ENCODE measurements at regions not wholly inside any gene's neighbourhood (a gene's known extent, or its start where the extent isn't known, plus 50 kb on each side); places are given as distances from the start of the nearest gene placed in this dataset.
"Not testable (repeated sequence)": the region's sequence is repeated elsewhere in the genome, so short reads cannot be mapped to it uniquely, and the experiment has no call there.

DNA sequence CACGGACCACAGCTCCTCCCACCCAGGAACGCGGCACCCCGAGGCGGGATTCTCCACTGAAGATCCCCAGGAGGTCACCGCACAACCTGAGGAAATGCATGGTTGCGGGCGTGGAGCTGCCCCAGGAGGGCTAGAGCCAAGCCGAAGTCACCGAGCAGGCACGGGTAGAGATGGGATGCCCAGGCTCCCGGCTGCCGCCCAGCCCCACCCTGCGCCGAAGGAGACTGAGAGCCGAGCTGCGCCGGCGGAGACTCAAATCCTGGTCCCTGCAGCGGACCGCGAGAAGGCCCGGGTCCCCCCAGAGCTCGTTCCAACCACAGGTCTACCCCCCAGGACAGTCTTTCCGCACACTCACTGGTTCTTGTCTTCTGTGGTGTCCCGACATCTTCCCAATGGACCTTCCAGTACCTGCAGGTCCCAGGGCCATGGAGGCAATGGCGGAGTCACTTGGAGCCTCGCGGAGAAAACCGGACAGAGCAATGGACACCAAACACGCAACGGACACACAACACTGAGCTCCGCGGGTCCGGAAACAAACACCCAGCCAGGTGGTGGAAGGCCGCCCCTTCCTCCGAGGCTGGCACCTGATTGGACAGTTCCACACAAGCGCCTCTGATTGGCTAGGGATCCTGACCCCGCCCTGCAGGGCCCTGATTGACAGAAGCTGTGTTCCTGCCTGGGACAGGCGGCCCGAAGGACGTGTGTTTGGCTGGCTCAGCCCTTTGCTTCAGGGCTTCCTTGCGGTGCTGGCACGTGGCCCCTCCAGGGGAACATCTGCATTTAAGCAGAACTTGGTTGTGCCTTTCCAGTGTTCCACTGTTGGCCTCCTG, 331.9 kb upstream of the NUPR2 start:
- Histone ChIP-seq H3K4ac (ENCODE audit: low read depth, low read length) (no peak overlapping the region), H3K23ac (ENCODE audit: low read length) (no peak overlapping the region), H3K36me3 (ENCODE audit: control insufficient read depth, insufficient read depth, low read length) (no peaks in the 10 kb centered on the region), H4K8ac (ENCODE audit: low read depth, low read length) (no peak overlapping the region), H3K4me1 (ENCODE audit: control insufficient read depth, low read depth, low read length) (no peaks in the 10 kb centered on the region), H3K79me2 (ENCODE audit: control insufficient read depth, insufficient read depth, low read length) (no peaks in the 10 kb centered on the region), H3K56ac (ENCODE audit: low read length) (no peak overlapping the region), H3K27me3 (ENCODE audit: insufficient read depth, low read length, poor library complexity) (no peaks in the 10 kb centered on the region), H2BK15ac (replicated peaks; ENCODE audit: low read depth) (no peak overlapping the region), H2BK120ac (ENCODE audit: low read depth, low read length) (no peak overlapping the region), H2AK5ac (ENCODE audit: low read length) (no peak overlapping the region), H3K4me3 (ENCODE audit: low read length) (no peak overlapping the region), H3K79me1 (ENCODE audit: low read length) (no peaks in the 10 kb centered on the region), H3K4me2 (ENCODE audit: low read length) (no peak overlapping the region), H3K27ac (ENCODE audit: low read depth, low read length) (no peak overlapping the region), H2BK5ac (ENCODE audit: low read length) (no peak overlapping the region), H4K5ac (ENCODE audit: low read length) (no peak overlapping the region), H3K18ac (ENCODE audit: low read length) (no peak overlapping the region), H3K9ac (ENCODE audit: low read length) (no peak overlapping the region)
- DNase-seq: no peak
- no CpG with 5 or more reads among the region's 44 CpGs for WGBS (ENCODE audit: extremely low coverage, insufficient coverage, low lambda C conversion rate)

DNA sequence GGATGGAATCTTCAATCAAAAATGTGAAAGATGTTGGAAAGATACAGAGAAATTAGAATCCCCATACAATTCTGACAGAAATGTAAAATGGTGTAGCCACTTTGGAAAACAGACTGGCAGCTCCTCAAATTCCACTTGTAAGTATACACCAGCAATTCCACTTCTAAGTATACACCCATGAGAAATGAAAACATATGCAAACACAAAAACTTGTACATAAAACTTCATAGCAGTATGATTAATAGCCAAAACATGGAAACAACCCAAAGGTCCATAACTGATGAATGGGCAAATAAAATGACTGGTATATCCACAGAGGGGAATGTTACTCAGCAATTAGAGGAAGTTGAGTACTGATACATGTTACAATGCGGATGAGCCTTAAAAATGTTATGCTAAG, 304.3 kb upstream of the NUPR2 start:
- not testable (repeated sequence) for H3K9ac ChIP-seq (ENCODE audit: low read length); H3K4me1 ChIP-seq (ENCODE audit: control insufficient read depth, low read depth, low read length); H3K23ac ChIP-seq (ENCODE audit: low read length); H3K4me3 ChIP-seq (ENCODE audit: low read length); H2BK15ac ChIP-seq (replicated peaks; ENCODE audit: low read depth); H3K18ac ChIP-seq (ENCODE audit: low read length); H4K5ac ChIP-seq (ENCODE audit: low read length); H3K4ac ChIP-seq (ENCODE audit: low read depth, low read length); H3K79me1 ChIP-seq (ENCODE audit: low read length); H3K36me3 ChIP-seq (ENCODE audit: control insufficient read depth, insufficient read depth, low read length); H2AK5ac ChIP-seq (ENCODE audit: low read length); H3K79me2 ChIP-seq (ENCODE audit: control insufficient read depth, insufficient read depth, low read length); H3K27ac ChIP-seq (ENCODE audit: low read depth, low read length); H2BK120ac ChIP-seq (ENCODE audit: low read depth, low read length); DNase-seq; H3K27me3 ChIP-seq (ENCODE audit: insufficient read depth, low read length, poor library complexity); H3K56ac ChIP-seq (ENCODE audit: low read length); H2BK5ac ChIP-seq (ENCODE audit: low read length); H3K4me2 ChIP-seq (ENCODE audit: low read length); H4K8ac ChIP-seq (ENCODE audit: low read depth, low read length)
- WGBS (ENCODE audit: extremely low coverage, insufficient coverage, low lambda C conversion rate): no CpG with 5 or more reads among the region's 1 CpG

DNA sequence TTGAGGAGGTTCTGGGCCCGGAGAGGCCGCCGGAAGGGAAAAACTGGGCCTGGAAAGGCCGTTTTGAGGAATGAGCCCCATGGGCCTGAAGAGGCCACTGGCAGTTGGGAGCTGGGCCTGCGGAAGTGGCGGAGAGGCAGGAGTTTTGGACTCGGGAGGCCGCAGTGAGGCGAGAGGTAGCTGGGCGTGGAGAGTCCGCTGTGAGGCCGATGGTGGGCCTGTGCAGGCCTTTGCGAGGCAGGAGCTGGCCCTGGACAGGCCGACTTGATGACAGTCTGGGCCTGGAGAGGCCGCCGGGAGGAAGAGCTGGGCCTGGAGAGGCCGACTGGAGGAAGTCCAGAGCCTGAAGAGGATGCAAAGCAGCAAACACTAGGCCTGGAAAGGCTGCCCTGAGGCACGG, 259.0 kb upstream of the NUPR2 start:
- no peak overlapping the region for H4K5ac ChIP-seq (ENCODE audit: low read length)
- H3K79me2 ChIP-seq (ENCODE audit: control insufficient read depth, insufficient read depth, low read length): no peaks in the 10 kb centered on the region
- no CpG with 5 or more reads among the region's 18 CpGs for WGBS (ENCODE audit: extremely low coverage, insufficient coverage, low lambda C conversion rate)
- H3K4me1 ChIP-seq (ENCODE audit: control insufficient read depth, low read depth, low read length): no peaks in the 10 kb centered on the region
- H2BK120ac ChIP-seq (ENCODE audit: low read depth, low read length): no peak overlapping the region
- H3K4ac ChIP-seq (ENCODE audit: low read depth, low read length): no peak overlapping the region
- no peak overlapping the region for H3K9ac ChIP-seq (ENCODE audit: low read length)
- H2BK5ac ChIP-seq (ENCODE audit: low read length): no peak overlapping the region
- H3K56ac ChIP-seq (ENCODE audit: low read length): no peak overlapping the region
- H3K18ac ChIP-seq (ENCODE audit: low read length): no peak overlapping the region
- H3K79me1 ChIP-seq (ENCODE audit: low read length): no peaks in the 10 kb centered on the region
- no peak overlapping the region for H3K23ac ChIP-seq (ENCODE audit: low read length)
- H3K4me3 ChIP-seq (ENCODE audit: low read length): no peak overlapping the region
- H4K8ac ChIP-seq (ENCODE audit: low read depth, low read length): no peak overlapping the region
- no peak overlapping the region for H2BK15ac ChIP-seq (replicated peaks; ENCODE audit: low read depth)
- H3K4me2 ChIP-seq (ENCODE audit: low read length): no peak overlapping the region
- H3K36me3 ChIP-seq (ENCODE audit: control insufficient read depth, insufficient read depth, low read length): no peaks in the 10 kb centered on the region
- H2AK5ac ChIP-seq (ENCODE audit: low read length): no peak overlapping the region
- H3K27me3 ChIP-seq (ENCODE audit: insufficient read depth, low read length, poor library complexity): no peaks in the 10 kb centered on the region
- DNase-seq: no peak
- H3K27ac ChIP-seq (ENCODE audit: low read depth, low read length): no peak overlapping the region

DNA sequence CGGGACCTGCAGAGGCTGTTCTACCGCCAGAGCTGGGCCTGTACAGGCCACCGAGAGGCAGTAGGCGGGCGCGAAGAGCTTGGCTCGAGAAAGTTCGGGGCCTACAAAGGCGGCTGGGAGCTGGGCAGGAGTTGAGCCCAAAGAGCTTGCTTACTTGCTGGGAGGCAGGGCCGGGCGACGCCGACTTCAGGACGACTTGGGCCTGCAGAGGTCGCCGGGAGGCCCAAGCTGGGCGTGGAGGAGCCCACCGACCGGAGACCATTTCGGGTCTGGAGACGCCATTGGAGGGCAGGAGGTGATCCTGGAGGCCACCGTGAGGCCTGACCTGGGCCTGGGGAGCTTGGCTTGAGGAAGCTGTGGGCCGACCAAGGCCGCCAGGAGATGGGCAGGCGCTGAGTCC, 258.4 kb upstream of the NUPR2 start:
- not testable (repeated sequence) for H3K27ac ChIP-seq (ENCODE audit: low read depth, low read length); H3K4ac ChIP-seq (ENCODE audit: low read depth, low read length); H2BK120ac ChIP-seq (ENCODE audit: low read depth, low read length); H2AK5ac ChIP-seq (ENCODE audit: low read length); H3K36me3 ChIP-seq (ENCODE audit: control insufficient read depth, insufficient read depth, low read length); H3K4me3 ChIP-seq (ENCODE audit: low read length); H3K27me3 ChIP-seq (ENCODE audit: insufficient read depth, low read length, poor library complexity); H3K56ac ChIP-seq (ENCODE audit: low read length); H2BK15ac ChIP-seq (replicated peaks; ENCODE audit: low read depth); H3K4me2 ChIP-seq (ENCODE audit: low read length); H3K79me1 ChIP-seq (ENCODE audit: low read length); H4K5ac ChIP-seq (ENCODE audit: low read length); H3K18ac ChIP-seq (ENCODE audit: low read length); H2BK5ac ChIP-seq (ENCODE audit: low read length); H4K8ac ChIP-seq (ENCODE audit: low read depth, low read length); H3K23ac ChIP-seq (ENCODE audit: low read length); H3K9ac ChIP-seq (ENCODE audit: low read length); H3K4me1 ChIP-seq (ENCODE audit: control insufficient read depth, low read depth, low read length); H3K79me2 ChIP-seq (ENCODE audit: control insufficient read depth, insufficient read depth, low read length); DNase-seq
- no CpG with 5 or more reads among the region's 25 CpGs for WGBS (ENCODE audit: extremely low coverage, insufficient coverage, low lambda C conversion rate)

DNA sequence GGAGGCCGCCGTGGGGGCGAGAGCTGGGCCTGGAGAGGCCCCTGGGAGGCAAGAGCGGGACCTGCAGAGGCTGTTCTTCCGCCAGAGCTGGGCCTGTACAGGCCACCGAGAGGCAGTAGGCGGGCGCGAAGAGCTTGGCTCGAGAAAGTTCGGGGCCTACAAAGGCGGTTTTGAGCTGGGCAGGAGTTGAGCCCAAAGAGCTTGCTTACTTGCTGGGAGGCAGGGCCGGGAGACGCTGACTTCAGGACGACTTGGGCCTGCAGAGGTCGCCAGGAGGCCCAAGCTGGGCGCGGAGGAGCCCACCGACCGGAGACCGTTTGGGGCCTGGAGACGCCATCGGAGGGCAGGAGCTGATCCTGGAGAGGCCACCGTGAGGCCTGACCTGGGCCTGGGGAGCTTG, 257.1 kb upstream of the NUPR2 start:
- H3K27me3 ChIP-seq (ENCODE audit: insufficient read depth, low read length, poor library complexity); H3K23ac ChIP-seq (ENCODE audit: low read length); H3K79me1 ChIP-seq (ENCODE audit: low read length); H2BK120ac ChIP-seq (ENCODE audit: low read depth, low read length); H3K4ac ChIP-seq (ENCODE audit: low read depth, low read length); H3K9ac ChIP-seq (ENCODE audit: low read length); H3K36me3 ChIP-seq (ENCODE audit: control insufficient read depth, insufficient read depth, low read length); H3K4me1 ChIP-seq (ENCODE audit: control insufficient read depth, low read depth, low read length); DNase-seq; H3K4me3 ChIP-seq (ENCODE audit: low read length); H3K79me2 ChIP-seq (ENCODE audit: control insufficient read depth, insufficient read depth, low read length); H3K4me2 ChIP-seq (ENCODE audit: low read length); H3K56ac ChIP-seq (ENCODE audit: low read length); H4K5ac ChIP-seq (ENCODE audit: low read length); H2BK5ac ChIP-seq (ENCODE audit: low read length); H4K8ac ChIP-seq (ENCODE audit: low read depth, low read length); H2BK15ac ChIP-seq (replicated peaks; ENCODE audit: low read depth); H2AK5ac ChIP-seq (ENCODE audit: low read length); H3K18ac ChIP-seq (ENCODE audit: low read length); H3K27ac ChIP-seq (ENCODE audit: low read depth, low read length): not testable (repeated sequence)
- WGBS (ENCODE audit: extremely low coverage, insufficient coverage, low lambda C conversion rate): no CpG with 5 or more reads among the region's 24 CpGs

DNA sequence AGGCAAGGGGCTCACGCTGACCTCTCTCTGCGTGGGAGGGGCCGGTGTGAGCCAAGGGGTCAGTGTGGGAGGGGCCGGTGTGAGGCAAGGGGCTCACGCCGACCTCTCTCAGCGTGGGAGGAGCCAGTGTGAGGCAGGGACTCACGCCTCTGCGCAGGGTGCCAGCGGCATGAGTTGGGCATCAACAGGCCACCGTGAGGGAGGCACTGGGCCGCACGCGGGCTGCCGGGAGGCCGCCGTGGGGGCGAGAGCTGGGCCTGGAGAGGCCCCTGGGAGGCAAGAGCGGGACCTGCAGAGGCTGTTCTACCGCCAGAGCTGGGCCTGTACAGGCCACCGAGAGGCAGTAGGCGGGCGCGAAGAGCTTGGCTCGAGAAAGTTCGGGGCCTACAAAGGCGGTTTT, 255.6 kb upstream of the NUPR2 start:
- not testable (repeated sequence) for H3K79me1 ChIP-seq (ENCODE audit: low read length); H4K8ac ChIP-seq (ENCODE audit: low read depth, low read length); H3K36me3 ChIP-seq (ENCODE audit: control insufficient read depth, insufficient read depth, low read length); H3K4me2 ChIP-seq (ENCODE audit: low read length); H3K4me3 ChIP-seq (ENCODE audit: low read length); H3K27ac ChIP-seq (ENCODE audit: low read depth, low read length); H3K79me2 ChIP-seq (ENCODE audit: control insufficient read depth, insufficient read depth, low read length); H4K5ac ChIP-seq (ENCODE audit: low read length); H3K27me3 ChIP-seq (ENCODE audit: insufficient read depth, low read length, poor library complexity); H3K56ac ChIP-seq (ENCODE audit: low read length); H3K18ac ChIP-seq (ENCODE audit: low read length); H2BK120ac ChIP-seq (ENCODE audit: low read depth, low read length); H2AK5ac ChIP-seq (ENCODE audit: low read length); H3K23ac ChIP-seq (ENCODE audit: low read length); H2BK5ac ChIP-seq (ENCODE audit: low read length); H3K9ac ChIP-seq (ENCODE audit: low read length); H2BK15ac ChIP-seq (replicated peaks; ENCODE audit: low read depth); H3K4me1 ChIP-seq (ENCODE audit: control insufficient read depth, low read depth, low read length); H3K4ac ChIP-seq (ENCODE audit: low read depth, low read length); DNase-seq
- WGBS (ENCODE audit: extremely low coverage, insufficient coverage, low lambda C conversion rate): no CpG with 5 or more reads among the region's 27 CpGs

Measured in mesendoderm (in vitro differentiated cells).